HG03108 (cell line): ENCODE measurements at regions not wholly inside any gene's neighbourhood (a gene's known extent, or its start where the extent isn't known, plus 50 kb on each side); places are given as distances from the start of the nearest gene placed in this dataset.

Experiments
- ATAC-seq: cut with Tn5 transposase; IDR thresholded peaks from one replicate; pipeline ENCODE4 v1.9.1; 2021; ENCODE audit warnings: moderate library complexity; ENCODE audit not compliant: unreplicated experiment

GRCh38 chr7:126378642-126379041, 874.1 kb downstream of the GRM8 start:
- no peak for ATAC-seq

GRCh38 chr7:126370038-126370668, 882.6 kb downstream of the GRM8 start:
- ATAC-seq = no peak

GRCh38 chr7:126362746-126363145, 890.0 kb downstream of the GRM8 start:
- ATAC-seq = no peak

- no peak for ATAC-seq
Observed at GRCh38 chr7:126361183-126361582, 891.6 kb downstream of the GRM8 start.

- ATAC-seq = no peak
Observed at GRCh38 chr7:126339813-126340212, 912.9 kb downstream of the GRM8 start.

GRCh38 chr7:126305671-126306070, 947.1 kb downstream of the GRM8 start:
- ATAC-seq = no peak

- no peak for ATAC-seq
Observed at GRCh38 chr7:126303926-126304325, 948.8 kb downstream of the GRM8 start.

GRCh38 chr7:126302639-126303038, 950.1 kb downstream of the GRM8 start:
- no peak for ATAC-seq

- ATAC-seq = no peak
Observed at GRCh38 chr7:126286317-126286716, 966.4 kb downstream of the GRM8 start.

GRCh38 chr7:126236261-126236660, 1016.5 kb downstream of the GRM8 start:
- ATAC-seq = no peak

GRCh38 chr7:126228356-126229061, 1024.2 kb downstream of the GRM8 start:
- ATAC-seq = no peak

GRCh38 chr7:126227643-126228042, 1025.1 kb downstream of the GRM8 start:
- ATAC-seq = no peak

- ATAC-seq = no peak
Observed at GRCh38 chr7:126227055-126227454, 1025.7 kb downstream of the GRM8 start.

- ATAC-seq = no peak
Observed at GRCh38 chr7:126223729-126224128, 1029.0 kb downstream of the GRM8 start.

GRCh38 chr7:126222782-126223181, 1030.0 kb downstream of the GRM8 start:
- ATAC-seq = no peak

- no peak for ATAC-seq
Observed at GRCh38 chr7:126215785-126216184, 1037.0 kb downstream of the GRM8 start.

- no peak for ATAC-seq
Observed at GRCh38 chr7:126213876-126214275, 1038.9 kb downstream of the GRM8 start.

- no peak for ATAC-seq
Observed at GRCh38 chr7:126211875-126212274, 1040.9 kb downstream of the GRM8 start.

- ATAC-seq = no peak
Observed at GRCh38 chr7:126210707-126211106, 1042.0 kb downstream of the GRM8 start.

- no peak for ATAC-seq
Observed at GRCh38 chr7:126203185-126203584, 1049.6 kb downstream of the GRM8 start.

GRCh38 chr7:126202177-126202576, 1050.6 kb downstream of the GRM8 start:
- ATAC-seq = no peak

- ATAC-seq = no peak
Observed at GRCh38 chr7:126185959-126186580, 1066.7 kb downstream of the GRM8 start.
